ENCODE measurements at regions not wholly inside any gene's neighbourhood (a gene's known extent, or its start where the extent isn't known, plus 50 kb on each side); places are given as distances from the start of the nearest gene placed in this dataset.
A peak's percentile ranks its signal among the peaks of the same experiment; 100 is the strongest.

GRCh38 chr15:29418931-29419330, 149.3 kb upstream of the NSMCE3 start:
- no peak overlapping the region for H3K4me3 Mint-ChIP-seq
- Histone ChIP-seq H2AK5ac (ENCODE audit: insufficient read length, low read length) (no peak overlapping the region), H4K5ac (ENCODE audit: insufficient read length, low read depth, low read length) (no peak overlapping the region), H3K27ac (ENCODE audit: insufficient read length, low read depth, low read length) (no peak overlapping the region), H3K4me1 (ENCODE audit: insufficient read depth, low read length) (peaks cover 6% of the 10 kb centered on the region), H3K79me1 (ENCODE audit: insufficient read depth, low read depth, low read length, poor library complexity, severe bottlenecking) (no peaks in the 10 kb centered on the region), H3K9ac (ENCODE audit: extremely low read depth, insufficient read length, low read length) (no peak overlapping the region), H3K18ac (ENCODE audit: insufficient read length, low read depth, low read length) (no peak overlapping the region), H2BK12ac (ENCODE audit: insufficient read length, low read depth, low read length) (no peak overlapping the region), H3K23me2 (ENCODE audit: insufficient read length, low read depth, low read length, poor library complexity, severe bottlenecking) (no peaks in the 10 kb centered on the region), H2BK15ac (ENCODE audit: low read depth, low read length) (no peak overlapping the region), H3K56ac (ENCODE audit: insufficient read length, low read depth, low read length) (no peak overlapping the region), H4K8ac (replicated peaks; ENCODE audit: insufficient read length, low read depth, low read length) (no peak overlapping the region), H3K23ac (ENCODE audit: insufficient read length, low read depth, low read length) (no peak overlapping the region), H3K4me2 (ENCODE audit: insufficient read depth, insufficient read length, low read length) (no peak overlapping the region), H2BK5ac (ENCODE audit: insufficient read length, low read length) (no peak overlapping the region), H3K27me3 (ENCODE audit: insufficient read depth, low read length) (no peaks in the 10 kb centered on the region), H2BK120ac (ENCODE audit: low read depth, low read length, poor library complexity, severe bottlenecking) (no peak overlapping the region), H4K20me1 (ENCODE audit: control insufficient read depth, insufficient read depth, insufficient read length) (no peaks in the 10 kb centered on the region), H3K4ac (ENCODE audit: low read depth, low read length) (no peak overlapping the region), H3K9me3 (ENCODE audit: control insufficient read depth, low read depth, low read length) (no peaks in the 10 kb centered on the region), H4K91ac (ENCODE audit: insufficient read length, low read depth, low read length) (no peak overlapping the region), H3K79me2 (ENCODE audit: insufficient read depth, low read length) (no peaks in the 10 kb centered on the region), H3K14ac (ENCODE audit: insufficient read depth, low read length) (no peak overlapping the region), H3T11ph (ENCODE audit: low read length) (no peak overlapping the region), H2BK20ac (ENCODE audit: low read depth, low read length, poor library complexity, severe bottlenecking) (no peak overlapping the region), H2AFZ (ENCODE audit: low read length) (no peak overlapping the region)
- DNase-seq: no peak
- no peaks in the 10 kb centered on the region for H3K27me3 Mint-ChIP-seq (ENCODE audit: low read depth)
- WGBS (ENCODE audit: extremely low coverage, insufficient read length, low lambda C conversion rate): no CpG with 5 or more reads among the region's 1 CpG
- peaks cover 21 to 24% of the 10 kb centered on the region in 2 experiments for H3K4me1 Mint-ChIP-seq
- H3K36me3 Mint-ChIP-seq (ENCODE audit: insufficient read depth in 1 of 3, low read depth in 3 of 3): no peaks in the 10 kb centered on the region; a peak in 1 of 7 replicates
- 0 out of 7 replicates have a peak overlapping the region, but pooled peaks of 1 of the 3 experiments have one; percentile 38 for H3K27ac Mint-ChIP-seq
- H3K9me3 Mint-ChIP-seq: peaks cover 0 to 3% of the 10 kb centered on the region in 2 experiments; a peak in 1 of 5 replicates
- TF ChIP-seq CTCF (conservative IDR thresholded peaks at IDR 0.05): no peak

All from H9 (cell line).